Tibial nerve (tissue), 4 donors: ENCODE measurements at regions not wholly inside any gene's neighbourhood (a gene's known extent, or its start where the extent isn't known, plus 50 kb on each side); places are given as distances from the start of the nearest gene placed in this dataset.

Experiments
- DNase-seq, 2 donors: peaks; one replicate each; pipeline ENCODE4 v3.0.0-alpha.2; 2019; ENCODE audit warnings: low spot score in 2 of 2
- H3K27ac ChIP-seq, 4 donors: fragments of 200-600 bp; sonication (generic) in 3 of 4; one replicate each; pipeline ENCODE4 v1.5.1; 2017 to 2019; ENCODE audit warnings: mild to moderate bottlenecking in 1 of 4
- H3K27me3 ChIP-seq, 2 donors: fragments of 200-600 bp; sonication (generic) in 1 of 2; one replicate each; pipeline versions ENCODE4 v1.5.1 to v1.6.0; 2017 to 2019
- H3K36me3 ChIP-seq, 3 donors: fragments of 200-600 bp; sonication (generic); one replicate each; pipeline ENCODE4 v1.5.1; 2018 to 2019
- H3K4me1 ChIP-seq, 4 donors: fragments of 200-600 bp; sonication (generic) in 3 of 4; one replicate each; pipeline ENCODE4 v1.5.1; 2017 to 2019
- H3K4me3 ChIP-seq, 4 donors: fragments of 200-600 bp; sonication (generic) in 3 of 4; one replicate each; pipeline ENCODE4 v1.5.1; 2017 to 2019; ENCODE audit warnings: mild to moderate bottlenecking in 1 of 4, moderate library complexity in 1 of 4
- H3K9me3 ChIP-seq, 4 donors: fragments of 200-600 bp; sonication (generic) in 3 of 4; one replicate each; pipeline ENCODE4 v1.5.1; 2017 to 2019
- EP300 ChIP-seq, 2 donors: sonication (generic); formaldehyde crosslinking; IDR thresholded peaks; one replicate each; pipeline ENCODE4 v1.6.1; 2017; ENCODE audit warnings: antibody characterized with exemption in 2 of 2, mild to moderate bottlenecking in 1 of 2
- POLR2A ChIP-seq, 2 donors: fragments of 450-650 bp; IDR thresholded peaks; one replicate each; pipeline ENCODE4 v1.6.1; 2017; ENCODE audit warnings: antibody characterized with exemption in 2 of 2, mild to moderate bottlenecking in 2 of 2, moderate library complexity in 2 of 2
- WGBS, 2 donors: methylation state at CpG; one replicate each; pipeline ENCODE4 v1.1.5; 2018; 5-methylcytosine and 5-hydroxymethylcytosine counted together
- TF ChIP-seq, protein P1 (sequence below), 5 experiments: fragments of 200-600 bp in 3 of 5; fragments of 450-650 bp in 2 of 5; sonication (generic) in 3 of 5; IDR thresholded peaks; one replicate each; pipeline ENCODE4 v1.5.1; 2016 to 2019; ENCODE audit warnings: antibody characterized with exemption in 5 of 5, mild to moderate bottlenecking in 3 of 5, moderate library complexity in 2 of 5

DNA sequence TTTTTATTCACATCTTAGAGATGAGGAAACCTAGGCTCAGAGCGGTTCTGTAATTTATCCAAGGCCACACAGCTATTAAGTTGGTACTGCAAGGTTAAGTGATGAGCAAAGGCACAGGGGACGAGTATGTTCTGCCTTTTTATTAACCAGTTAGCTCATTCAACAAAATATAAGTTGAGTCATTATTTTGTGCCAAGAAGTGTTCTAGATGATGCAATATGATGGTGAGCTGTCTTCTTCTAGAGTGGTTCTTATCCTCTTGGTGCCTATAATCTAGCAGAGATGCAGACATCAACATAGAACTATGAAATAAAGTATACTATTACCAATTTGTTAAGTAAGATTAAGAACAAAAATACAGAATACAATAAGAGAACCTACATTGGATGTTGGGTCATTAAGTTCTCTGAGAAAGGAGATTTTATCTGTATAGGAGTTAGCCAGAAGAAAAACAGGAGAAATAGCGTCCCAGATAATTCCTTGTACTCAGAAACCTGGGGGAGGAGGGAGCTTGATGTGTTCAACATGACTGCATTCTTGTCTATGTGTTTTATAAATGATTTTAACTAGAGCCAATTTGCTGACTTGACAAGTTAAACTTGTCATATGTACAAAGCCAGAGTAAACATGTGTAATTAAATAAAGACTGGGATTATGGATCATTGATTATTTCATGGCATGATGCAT is 122.3 kb downstream of the TBXT start:
- no peak overlapping the region for H3K27ac ChIP-seq
- H3K4me3 ChIP-seq = no peak overlapping the region
- DNase-seq = no peak
- H3K36me3 ChIP-seq = no peaks in the 10 kb centered on the region
- 79 to 80% methylated on average over 3 of the region's 3 CpGs for WGBS, 2 donors
- H3K27me3 ChIP-seq = no peaks in the 10 kb centered on the region
- TF ChIP-seq, protein P1, sequence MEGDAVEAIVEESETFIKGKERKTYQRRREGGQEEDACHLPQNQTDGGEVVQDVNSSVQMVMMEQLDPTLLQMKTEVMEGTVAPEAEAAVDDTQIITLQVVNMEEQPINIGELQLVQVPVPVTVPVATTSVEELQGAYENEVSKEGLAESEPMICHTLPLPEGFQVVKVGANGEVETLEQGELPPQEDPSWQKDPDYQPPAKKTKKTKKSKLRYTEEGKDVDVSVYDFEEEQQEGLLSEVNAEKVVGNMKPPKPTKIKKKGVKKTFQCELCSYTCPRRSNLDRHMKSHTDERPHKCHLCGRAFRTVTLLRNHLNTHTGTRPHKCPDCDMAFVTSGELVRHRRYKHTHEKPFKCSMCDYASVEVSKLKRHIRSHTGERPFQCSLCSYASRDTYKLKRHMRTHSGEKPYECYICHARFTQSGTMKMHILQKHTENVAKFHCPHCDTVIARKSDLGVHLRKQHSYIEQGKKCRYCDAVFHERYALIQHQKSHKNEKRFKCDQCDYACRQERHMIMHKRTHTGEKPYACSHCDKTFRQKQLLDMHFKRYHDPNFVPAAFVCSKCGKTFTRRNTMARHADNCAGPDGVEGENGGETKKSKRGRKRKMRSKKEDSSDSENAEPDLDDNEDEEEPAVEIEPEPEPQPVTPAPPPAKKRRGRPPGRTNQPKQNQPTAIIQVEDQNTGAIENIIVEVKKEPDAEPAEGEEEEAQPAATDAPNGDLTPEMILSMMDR (IDR thresholded peaks at IDR 0.05) = no peak
- no peak for TF ChIP-seq POLR2A (IDR thresholded peaks at IDR 0.05)
- TF ChIP-seq EP300 (IDR thresholded peaks at IDR 0.05) = no peak
- H3K9me3 ChIP-seq = peaks cover 0 to 3% (median 0%) of the 10 kb centered on the region in 4 donors
- H3K4me1 ChIP-seq = no peaks in the 10 kb centered on the region

DNA sequence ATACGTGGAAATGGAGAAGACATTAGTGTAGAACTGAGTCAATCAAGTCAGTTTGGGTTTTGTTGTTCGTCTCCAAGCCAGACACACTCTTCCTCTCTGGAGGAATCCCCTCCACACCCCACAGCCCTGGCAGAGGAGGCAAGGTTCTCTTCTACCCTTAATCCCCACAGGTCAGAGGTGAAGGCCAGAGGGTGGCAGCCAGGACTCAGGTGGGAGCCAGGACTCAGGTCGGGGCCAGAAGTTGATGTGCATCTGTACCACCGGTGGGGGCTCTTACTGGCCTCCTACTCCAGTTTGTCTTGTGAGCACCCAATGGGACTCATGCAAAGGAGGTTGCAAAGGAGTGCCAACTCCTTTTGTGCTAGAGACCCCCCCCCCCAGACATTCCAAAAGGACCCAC is 126.4 kb downstream of the TBXT start:
- Histone ChIP-seq H3K27me3 (no peaks in the 10 kb centered on the region), H3K27ac (no peak overlapping the region), H3K36me3 (no peaks in the 10 kb centered on the region), H3K9me3 (peaks cover 0 to 9% (median 0%) of the 10 kb centered on the region in 4 donors), H3K4me1 (no peaks in the 10 kb centered on the region), H3K4me3 (no peak overlapping the region)
- DNase-seq = no peak
- 70 to 76% methylated on average over 4 of the region's 4 CpGs for WGBS, 2 donors
- TF ChIP-seq, protein P1 (IDR thresholded peaks at IDR 0.05) = no peak
- TF ChIP-seq EP300 (IDR thresholded peaks at IDR 0.05) = no peak
- TF ChIP-seq POLR2A (IDR thresholded peaks at IDR 0.05) = no peak

DNA sequence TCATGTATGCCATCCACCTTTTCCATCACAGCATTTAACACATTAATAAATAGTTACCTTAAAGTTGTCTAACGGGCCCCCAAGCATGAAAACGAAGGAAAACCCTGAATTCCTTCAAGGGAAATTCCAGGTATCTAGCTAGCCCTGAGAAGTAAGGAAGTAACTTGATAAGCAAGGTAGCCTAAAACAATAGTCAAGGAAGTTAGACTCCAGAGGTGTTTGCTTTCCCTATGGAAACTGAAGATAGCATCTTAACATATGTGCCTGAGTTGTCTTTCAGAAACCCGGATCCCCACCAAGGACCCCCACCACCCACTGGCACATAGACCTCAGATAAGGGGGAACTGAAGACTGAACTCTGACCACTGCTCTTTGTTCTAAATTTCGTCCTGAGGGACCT is 127.4 kb downstream of the TBXT start:
- H3K36me3 ChIP-seq = no peaks in the 10 kb centered on the region
- H3K4me1 ChIP-seq = no peaks in the 10 kb centered on the region
- peaks cover 0 to 9% (median 0%) of the 10 kb centered on the region in 4 donors for H3K9me3 ChIP-seq
- TF ChIP-seq EP300 (IDR thresholded peaks at IDR 0.05) (no peak), POLR2A (IDR thresholded peaks at IDR 0.05) (no peak)
- TF ChIP-seq, protein P1 (IDR thresholded peaks at IDR 0.05) = no peak
- H3K27ac ChIP-seq = no peak overlapping the region
- WGBS, 2 donors = 73% methylated on average over 4 of the region's 4 CpGs
- no peak for DNase-seq
- no peaks in the 10 kb centered on the region for H3K27me3 ChIP-seq
- no peak overlapping the region for H3K4me3 ChIP-seq

DNA sequence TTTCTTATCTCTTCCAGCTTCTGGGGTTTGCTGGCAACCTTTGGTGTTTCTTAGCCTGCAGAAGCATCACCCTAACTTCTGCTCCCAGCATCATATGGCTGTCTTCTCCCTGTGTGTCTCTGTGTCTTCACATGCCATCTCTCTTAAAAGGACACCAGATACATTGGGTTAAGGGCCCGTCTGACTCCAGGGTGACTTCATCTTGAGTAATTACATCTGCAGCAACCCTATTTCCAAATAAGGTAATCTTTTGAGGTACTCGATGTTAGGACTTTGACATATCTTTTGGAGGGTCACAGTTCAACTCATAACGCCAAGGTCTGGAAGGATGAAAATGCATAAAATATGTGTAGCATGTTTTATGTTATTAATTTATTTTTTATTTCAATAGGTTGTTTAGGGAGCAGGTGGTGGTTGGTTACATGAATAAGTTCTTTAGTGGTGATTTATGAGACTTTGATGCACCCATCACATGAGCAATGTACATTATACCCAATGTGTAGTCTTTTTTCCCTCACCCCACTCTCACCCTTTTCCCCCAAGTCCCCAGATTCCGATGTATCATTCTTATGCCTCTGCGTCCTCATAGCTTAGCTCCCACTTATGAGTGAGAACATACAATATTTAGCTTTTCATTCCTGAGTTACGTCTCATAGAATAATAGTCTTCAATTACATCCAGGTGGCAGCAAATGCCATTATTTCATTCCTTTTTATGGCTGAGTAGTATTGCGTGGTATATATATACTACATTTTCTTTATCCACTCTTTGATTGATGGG is 131.1 kb downstream of the TBXT start:
- Histone ChIP-seq H3K27me3 (no peaks in the 10 kb centered on the region), H3K9me3 (peaks cover 0 to 9% (median 0%) of the 10 kb centered on the region in 4 donors), H3K36me3 (no peaks in the 10 kb centered on the region), H3K27ac (no peak overlapping the region), H3K4me1 (no peaks in the 10 kb centered on the region), H3K4me3 (no peak overlapping the region)
- DNase-seq = no peak
- TF ChIP-seq, protein P1 (IDR thresholded peaks at IDR 0.05) = no peak
- 71 to 75% methylated on average over 7 of the region's 7 CpGs for WGBS, 2 donors
